Prostate gland (tissue), 2 donors: ENCODE measurements at regions not wholly inside any gene's neighbourhood (a gene's known extent, or its start where the extent isn't known, plus 50 kb on each side); places are given as distances from the start of the nearest gene placed in this dataset.

Experiments
- DNase-seq: peaks from one replicate; pipeline ENCODE4 v3.0.0-alpha.2; 2019; ENCODE audit warnings: low spot score
- H3K27ac ChIP-seq, 2 donors: fragments of 200-600 bp; sonication (generic); 2 replicates each; pipeline ENCODE4 v1.5.1; 2017 to 2019
- H3K27me3 ChIP-seq: fragments of 200-600 bp; sonication (generic); replicated peaks from 2 replicates; pipeline ENCODE4 v1.5.1; 2019; ENCODE audit not compliant: insufficient read depth
- H3K36me3 ChIP-seq, 2 donors: fragments of 200-600 bp; sonication (generic); 1 replicate in 1 of 2; 2 replicates in 1 of 2; pipeline versions ENCODE4 v1.5.1 to v1.8.1; 2017 to 2019
- H3K4me1 ChIP-seq: fragments of 200-600 bp; sonication (generic); replicated peaks from 2 replicates; pipeline ENCODE4 v1.5.1; 2019
- H3K4me3 ChIP-seq, 2 donors: fragments of 200-600 bp; sonication (generic); 2 replicates each; pipeline ENCODE4 v1.5.1; 2017 to 2019
- H3K9me3 ChIP-seq: fragments of 200-600 bp; sonication (generic); 2 replicates; pipeline ENCODE4 v1.5.1; 2017
- CTCF ChIP-seq, 4 experiments: fragments of 200-600 bp in 2 of 4; fragments of 450-650 bp in 2 of 4; sonication (generic) in 2 of 4; IDR thresholded peaks; 1 replicate in 3 of 4; 2 replicates in 1 of 4; pipeline ENCODE4 v1.5.1; 2016 to 2019; ENCODE audit warnings: antibody characterized with exemption in 4 of 4, mild to moderate bottlenecking in 2 of 4, moderate library complexity in 2 of 4
- POLR2A ChIP-seq: fragments of 450-650 bp; IDR thresholded peaks from one replicate; pipeline ENCODE4 v1.6.1; 2016; ENCODE audit warnings: antibody characterized with exemption, mild to moderate bottlenecking
- POLR2AphosphoS5 ChIP-seq: sonication (generic); formaldehyde crosslinking; IDR thresholded peaks from one replicate; pipeline ENCODE4 v1.6.1; 2017; ENCODE audit warnings: antibody characterized with exemption
- WGBS: methylation state at CpG from one replicate; pipeline ENCODE4 v1.1.5; 2018; 5-methylcytosine and 5-hydroxymethylcytosine counted together
- intact Hi-C: fragments of 100-400 bp; cut with DNase I; formaldehyde crosslinking; loops from one replicate; pipeline ENCODE4 v1.14.2; 2022

DNA sequence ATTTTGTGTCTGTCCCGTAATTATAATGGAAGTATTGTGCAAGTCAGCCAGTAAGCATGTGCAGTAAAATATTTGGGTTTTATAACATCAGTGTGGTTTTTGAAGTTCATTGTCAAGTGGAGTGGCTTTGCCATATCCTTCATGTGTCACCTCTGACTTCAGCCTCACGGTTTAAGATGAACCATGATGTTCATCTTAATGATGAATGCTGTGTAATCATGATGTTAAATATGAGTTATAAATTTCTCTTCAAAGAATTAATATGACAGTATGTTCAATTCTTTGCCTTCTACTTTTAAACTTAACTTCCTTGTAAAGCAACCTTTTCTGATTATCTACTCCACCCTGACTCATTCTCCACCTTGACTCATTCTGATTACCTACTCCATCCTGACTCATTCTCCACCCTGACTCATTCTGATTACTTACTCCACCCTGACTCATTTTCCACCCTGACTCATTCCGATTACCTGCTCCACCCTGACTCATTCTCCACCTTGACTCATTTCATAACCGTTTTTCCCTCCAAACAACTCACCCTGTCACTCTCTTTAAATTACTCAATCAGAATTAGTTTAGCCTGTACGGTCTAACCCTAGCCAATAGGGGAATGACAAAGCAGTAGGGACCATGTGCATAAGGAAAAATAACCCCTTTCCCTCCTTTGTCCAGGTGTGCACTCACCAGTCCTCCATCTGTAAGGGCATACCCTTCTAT is 50.3 kb upstream of the ANKRD10 start:
- TF ChIP-seq POLR2A (no peak), POLR2AphosphoS5 (no peak), CTCF (IDR thresholded peaks at IDR 0.05) (no peak)
- Histone ChIP-seq H3K9me3 (no peaks in the 10 kb centered on the region), H3K27me3 (no peaks in the 10 kb centered on the region), H3K4me3 (no peak overlapping the region), H3K36me3 (no peaks in the 10 kb centered on the region), H3K4me1 (no peaks in the 10 kb centered on the region), H3K27ac (no peak overlapping the region)
- DNase-seq, result no peak
- intact Hi-C loops, result no loop called here
- WGBS, result 73% methylated on average over 5 of the region's 5 CpGs
